Mesodermal cell (in vitro differentiated cells): ENCODE measurements at regions not wholly inside any gene's neighbourhood (a gene's known extent, or its start where the extent isn't known, plus 50 kb on each side); places are given as distances from the start of the nearest gene placed in this dataset.
"Not testable (repeated sequence)": the region's sequence is repeated elsewhere in the genome, so short reads cannot be mapped to it uniquely, and the experiment has no call there.

Source experiments
- H3K27ac ChIP-seq: 2 replicates; pipeline ENCODE4 v1.7.0; 2013; ENCODE audit warnings: mild to moderate bottlenecking, low read depth, low read length, moderate library complexity; ENCODE audit not compliant: severe bottlenecking
- H3K36me3 ChIP-seq: 2 replicates; pipeline ENCODE4 v1.7.1; 2013; ENCODE audit warnings: mild to moderate bottlenecking, low read length, moderate library complexity; ENCODE audit not compliant: control insufficient read depth, insufficient read depth
- H3K4me1 ChIP-seq: one replicate; pipeline ENCODE4 v1.7.1; 2013; ENCODE audit warnings: mild to moderate bottlenecking, low read length; ENCODE audit not compliant: insufficient read depth, control insufficient read depth, poor library complexity, severe bottlenecking
- H3K4me3 ChIP-seq: 2 replicates; pipeline ENCODE4 v1.7.0; 2013; ENCODE audit warnings: low read length, control low read depth, mild to moderate bottlenecking; ENCODE audit not compliant: insufficient read depth, poor library complexity, severe bottlenecking; ENCODE audit errors: extremely low read depth
- H3K9me3 ChIP-seq: 2 replicates; pipeline ENCODE4 v1.7.1; 2013; ENCODE audit warnings: mild to moderate bottlenecking, low read length, moderate library complexity; ENCODE audit not compliant: control insufficient read depth
- WGBS, 2 experiments: methylation state at CpG; one replicate each; pipeline ENCODE4 v1.1.5; 2013; ENCODE audit warnings: missing lambda C conversion rate in 2 of 2; ENCODE audit not compliant: insufficient coverage in 2 of 2; 5-methylcytosine and 5-hydroxymethylcytosine counted together

GRCh38 chr5:67887748-67888161, 327.8 kb upstream of the PIK3R1 start:
- Histone ChIP-seq H3K36me3 (no peaks in the 10 kb centered on the region), H3K27ac (no peak overlapping the region), H3K4me3 (no peak overlapping the region), H3K9me3 (no peaks in the 10 kb centered on the region), H3K4me1 (no peaks in the 10 kb centered on the region)
- WGBS, 2 experiments: 75 to 100% methylated on average over 1 of the region's 1 CpG

- H3K27ac ChIP-seq: no peak overlapping the region
- H3K36me3 ChIP-seq: no peaks in the 10 kb centered on the region
- H3K9me3 ChIP-seq: no peaks in the 10 kb centered on the region
- no peak overlapping the region for H3K4me3 ChIP-seq
- no peaks in the 10 kb centered on the region for H3K4me1 ChIP-seq
- no CpG with 5 or more reads among the region's 1 CpG for WGBS, 2 experiments
These were observed 328.8 kb upstream of the PIK3R1 start for GRCh38 chr5:67886761-67887160.

- H3K9me3 ChIP-seq: no peaks in the 10 kb centered on the region
- WGBS, 2 experiments: 100% methylated on average over 2 of the region's 2 CpGs
- no peak overlapping the region for H3K4me3 ChIP-seq
- no peaks in the 10 kb centered on the region for H3K4me1 ChIP-seq
- H3K27ac ChIP-seq: no peak overlapping the region
- H3K36me3 ChIP-seq: no peaks in the 10 kb centered on the region
These were observed 334.7 kb upstream of the PIK3R1 start for GRCh38 chr5:67880876-67881275.

- WGBS, 2 experiments: 93 to 100% methylated on average over 1 to 2 of the region's 2 CpGs
- Histone ChIP-seq H3K27ac (no peak overlapping the region), H3K4me1 (no peaks in the 10 kb centered on the region), H3K36me3 (no peaks in the 10 kb centered on the region), H3K4me3 (no peak overlapping the region), H3K9me3 (no peaks in the 10 kb centered on the region)
These were observed 335.1 kb upstream of the PIK3R1 start for GRCh38 chr5:67880511-67880805.

GRCh38 chr5:67879620-67880510, 335.7 kb upstream of the PIK3R1 start:
- WGBS, 2 experiments: 71% methylated on average over 1 of the region's 4 CpGs; no CpG with 5 or more reads in 1 of the 2 experiments
- no peaks in the 10 kb centered on the region for H3K36me3 ChIP-seq
- no peak overlapping the region for H3K4me3 ChIP-seq
- H3K27ac ChIP-seq: no peak overlapping the region
- H3K4me1 ChIP-seq: no peaks in the 10 kb centered on the region
- H3K9me3 ChIP-seq: no peaks in the 10 kb centered on the region

- no peak overlapping the region for H3K27ac ChIP-seq
- H3K4me1 ChIP-seq: no peaks in the 10 kb centered on the region
- 80% methylated on average over 1 of the region's 1 CpG; no CpG with 5 or more reads in 1 of the 2 experiments for WGBS, 2 experiments
- no peak overlapping the region for H3K4me3 ChIP-seq
- H3K9me3 ChIP-seq: no peaks in the 10 kb centered on the region
- H3K36me3 ChIP-seq: no peaks in the 10 kb centered on the region
These were observed 336.6 kb upstream of the PIK3R1 start for GRCh38 chr5:67878933-67879332.

- Histone ChIP-seq H3K4me3 (no peak overlapping the region), H3K36me3 (no peaks in the 10 kb centered on the region), H3K4me1 (no peaks in the 10 kb centered on the region), H3K27ac (no peak overlapping the region), H3K9me3 (no peaks in the 10 kb centered on the region)
These were observed 339.2 kb upstream of the PIK3R1 start for GRCh38 chr5:67876371-67876770.

- Histone ChIP-seq H3K27ac (no peak overlapping the region), H3K4me1 (no peaks in the 10 kb centered on the region), H3K9me3 (no peaks in the 10 kb centered on the region), H3K36me3 (no peaks in the 10 kb centered on the region), H3K4me3 (no peak overlapping the region)
- WGBS, 2 experiments: 87 to 100% methylated on average over 2 of the region's 3 CpGs
These were observed 340.0 kb upstream of the PIK3R1 start for GRCh38 chr5:67875601-67876000.

- H3K27ac ChIP-seq: no peak overlapping the region
- no peak overlapping the region for H3K4me3 ChIP-seq
- H3K9me3 ChIP-seq: no peaks in the 10 kb centered on the region
- no peaks in the 10 kb centered on the region for H3K4me1 ChIP-seq
- no peaks in the 10 kb centered on the region for H3K36me3 ChIP-seq
These were observed 341.6 kb upstream of the PIK3R1 start for GRCh38 chr5:67873935-67874334.

GRCh38 chr5:67870662-67871061, 344.9 kb upstream of the PIK3R1 start:
- 100% methylated on average over 1 of the region's 3 CpGs; no CpG with 5 or more reads in 1 of the 2 experiments for WGBS, 2 experiments
- Histone ChIP-seq H3K9me3 (no peaks in the 10 kb centered on the region), H3K36me3 (no peaks in the 10 kb centered on the region), H3K4me3 (no peak overlapping the region), H3K27ac (no peak overlapping the region), H3K4me1 (no peaks in the 10 kb centered on the region)

GRCh38 chr5:67864335-67864734, 351.2 kb upstream of the PIK3R1 start:
- no CpG with 5 or more reads among the region's 1 CpG for WGBS, 2 experiments
- not testable (repeated sequence) for H3K9me3 ChIP-seq, H3K4me1 ChIP-seq, H3K27ac ChIP-seq, H3K4me3 ChIP-seq, H3K36me3 ChIP-seq
